D721Med (cell line): ENCODE measurements at regions not wholly inside any gene's neighbourhood (a gene's known extent, or its start where the extent isn't known, plus 50 kb on each side); places are given as distances from the start of the nearest gene placed in this dataset.
"Not testable (repeated sequence)": the region's sequence is repeated elsewhere in the genome, so short reads cannot be mapped to it uniquely, and the experiment has no call there.

ENCODE experiments used
- DNase-seq: peaks from one replicate; pipeline ENCODE4 v3.0.0; 2011; ENCODE audit warnings: low spot score; ENCODE audit not compliant: insufficient read length
- FAIRE-seq: peaks from 2 replicates; lab custom pipeline; 2011; peaks lifted over from hg19 to GRCh38; lab: Jason Lieb, UNC
- TF ChIP-seq, protein P1 (sequence below): IDR thresholded peaks from 2 replicates; pipeline ENCODE4 v1.5.1; 2012; ENCODE audit warnings: mild to moderate bottlenecking, control low read depth; ENCODE audit not compliant: insufficient read depth; ENCODE audit errors: missing control alignments

- FAIRE-seq (no peak), DNase-seq (no peak)
- TF ChIP-seq, protein P1, sequence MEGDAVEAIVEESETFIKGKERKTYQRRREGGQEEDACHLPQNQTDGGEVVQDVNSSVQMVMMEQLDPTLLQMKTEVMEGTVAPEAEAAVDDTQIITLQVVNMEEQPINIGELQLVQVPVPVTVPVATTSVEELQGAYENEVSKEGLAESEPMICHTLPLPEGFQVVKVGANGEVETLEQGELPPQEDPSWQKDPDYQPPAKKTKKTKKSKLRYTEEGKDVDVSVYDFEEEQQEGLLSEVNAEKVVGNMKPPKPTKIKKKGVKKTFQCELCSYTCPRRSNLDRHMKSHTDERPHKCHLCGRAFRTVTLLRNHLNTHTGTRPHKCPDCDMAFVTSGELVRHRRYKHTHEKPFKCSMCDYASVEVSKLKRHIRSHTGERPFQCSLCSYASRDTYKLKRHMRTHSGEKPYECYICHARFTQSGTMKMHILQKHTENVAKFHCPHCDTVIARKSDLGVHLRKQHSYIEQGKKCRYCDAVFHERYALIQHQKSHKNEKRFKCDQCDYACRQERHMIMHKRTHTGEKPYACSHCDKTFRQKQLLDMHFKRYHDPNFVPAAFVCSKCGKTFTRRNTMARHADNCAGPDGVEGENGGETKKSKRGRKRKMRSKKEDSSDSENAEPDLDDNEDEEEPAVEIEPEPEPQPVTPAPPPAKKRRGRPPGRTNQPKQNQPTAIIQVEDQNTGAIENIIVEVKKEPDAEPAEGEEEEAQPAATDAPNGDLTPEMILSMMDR, result no peak
Measured at GRCh38 chr4:152188801-152189200, 347.1 kb downstream of the FBXW7 start.

DNA sequence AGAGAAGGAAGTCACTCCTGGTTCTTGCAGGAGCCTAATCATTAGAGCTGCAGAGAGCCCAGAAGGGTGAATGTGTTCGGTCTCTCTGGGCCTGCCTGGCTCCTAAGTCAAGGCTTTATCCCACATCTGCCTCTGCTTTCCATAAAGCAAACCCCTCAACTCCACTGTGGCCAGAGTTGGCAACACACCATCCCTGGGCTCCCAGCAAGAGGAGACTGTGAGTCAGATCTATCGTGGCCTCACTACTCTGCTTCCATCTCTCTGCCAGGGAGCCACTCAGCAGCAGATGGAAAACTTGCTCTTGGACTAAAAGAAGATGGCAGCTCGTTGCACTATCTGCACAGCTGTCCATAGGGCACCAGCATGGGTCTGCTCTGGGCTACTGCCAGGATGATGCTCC is 348.2 kb downstream of the FBXW7 start:
- no peak for FAIRE-seq
- TF ChIP-seq, protein P1, result no peak
- no peak for DNase-seq

DNA sequence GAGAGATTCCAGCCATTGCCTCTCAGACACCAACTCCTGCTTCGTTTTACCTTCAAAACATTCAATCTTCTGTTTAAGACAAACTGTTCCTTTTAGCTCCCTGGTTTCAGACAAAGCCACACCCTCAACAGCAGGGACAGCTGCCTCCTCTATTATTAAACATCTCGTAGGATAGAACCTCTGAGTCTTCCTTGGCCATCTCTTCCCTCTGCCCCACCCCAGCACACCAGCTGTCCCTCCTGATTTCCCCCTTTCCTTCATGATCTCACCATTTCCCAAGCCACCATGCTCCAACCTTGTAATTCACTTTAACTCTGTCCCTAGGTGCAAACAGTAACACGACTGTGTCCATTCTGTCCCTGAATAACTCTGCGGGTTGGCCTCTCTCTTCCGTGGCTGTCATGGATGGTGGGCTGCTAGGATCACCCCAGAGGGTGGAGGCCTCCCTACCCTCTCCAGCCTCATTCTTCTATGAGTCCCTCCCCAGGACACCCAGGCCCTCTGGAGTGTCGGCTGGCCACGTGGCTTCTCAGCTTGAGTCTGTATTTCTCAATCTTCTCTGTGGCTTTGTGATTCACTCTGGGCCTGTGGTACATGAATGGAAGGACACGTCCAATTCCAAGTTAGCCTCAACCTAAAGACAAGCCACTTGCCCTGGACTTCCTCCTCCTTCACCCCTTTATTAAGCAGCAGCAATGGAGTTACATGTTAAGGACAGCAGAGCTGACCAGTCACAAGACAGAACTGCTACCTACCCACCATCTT is 349.9 kb downstream of the FBXW7 start:
- TF ChIP-seq, protein P1, result no peak
- FAIRE-seq (no peak), DNase-seq (no peak)

GRCh38 chr4:152181150-152181549 is 354.7 kb downstream of the FBXW7 start:
- DNase-seq, result no peak
- TF ChIP-seq, protein P1, result no peak
- no peak for FAIRE-seq

GRCh38 chr4:152180369-152180768 is 355.5 kb downstream of the FBXW7 start:
- TF ChIP-seq, protein P1, result no peak
- FAIRE-seq (no peak), DNase-seq (no peak)

DNA sequence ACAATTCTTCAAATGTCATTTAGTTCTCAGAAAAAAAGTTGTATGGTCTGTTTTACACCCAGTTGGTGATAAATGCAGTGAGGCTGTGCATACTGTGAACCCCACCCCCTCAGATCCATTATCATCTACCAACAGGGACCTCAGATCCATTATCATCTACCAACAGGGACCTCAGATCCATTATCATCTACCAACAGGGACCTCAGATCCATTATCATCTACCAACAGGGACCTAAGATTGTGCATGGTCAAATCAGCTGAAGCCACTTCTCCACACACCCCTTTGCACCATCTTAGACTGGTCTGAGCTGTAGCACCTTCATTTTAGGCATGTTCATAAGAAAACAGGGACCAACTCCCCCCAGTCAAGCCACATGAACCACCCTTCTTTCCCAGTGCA is 358.4 kb downstream of the FBXW7 start:
- not testable (repeated sequence) for FAIRE-seq, DNase-seq

GRCh38 chr4:152176627-152177214 is 359.2 kb downstream of the FBXW7 start:
- FAIRE-seq (no peak), DNase-seq (no peak)
- TF ChIP-seq, protein P1, result no peak
